ENCODE measurements at regions not wholly inside any gene's neighbourhood (a gene's known extent, or its start where the extent isn't known, plus 50 kb on each side); places are given as distances from the start of the nearest gene placed in this dataset.

DNA sequence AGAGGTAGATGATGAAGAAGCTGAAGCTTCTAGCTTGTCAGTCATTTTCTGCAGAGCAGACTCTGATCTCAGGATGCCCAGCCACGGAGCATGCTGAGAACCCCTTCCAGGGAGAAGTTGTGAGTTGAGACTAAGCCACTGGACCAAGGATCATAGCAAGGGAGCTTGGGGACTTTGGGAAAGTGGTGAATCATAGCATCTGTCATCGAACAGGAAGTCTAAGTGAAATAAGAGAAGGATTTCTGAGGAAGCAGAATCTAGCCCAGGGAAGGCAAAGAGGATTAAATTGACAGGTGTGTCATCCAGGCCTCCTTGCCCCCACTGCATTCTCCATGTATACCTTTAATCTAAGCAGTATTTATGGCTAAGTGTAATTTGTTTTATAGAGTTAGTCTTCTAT is 71.8 kb upstream of the TMEM108 start:
- H3K27me3 ChIP-seq (ENCODE audit: insufficient read depth, low read length) = peaks cover 5% of the 10 kb centered on the region; the same call in 1 of the 2 replicates
- no peaks in the 10 kb centered on the region for H3K79me2 ChIP-seq (ENCODE audit: insufficient read depth, low read length)
- H3K4me3 ChIP-seq (replicated peaks in 1 of 2; ENCODE audit: low read depth in 1 of 2, low read length in 2 of 2) = no peak overlapping the region
- no peak overlapping the region for H3K27ac ChIP-seq (ENCODE audit: low read depth, low read length)
- H3K9ac ChIP-seq (ENCODE audit: low read length) = no peak overlapping the region
- CTCF ChIA-PET = no interaction called here
- RAD21 ChIA-PET (ENCODE audit: low non-redundant PET in 1 of 2, low total read pairs in 2 of 2, uncharacterized antibody in 2 of 2, unreplicated experiment in 2 of 2) = no interaction called here
- DNase-seq (ENCODE audit: low read depth, low spot score) = no peak
- H3K9me2 ChIP-seq (ENCODE audit: insufficient read depth) = no peaks in the 10 kb centered on the region
- intact Hi-C loops (cut with micrococcal nuclease) = no loop called here
- no peak overlapping the region for H2AFZ ChIP-seq (ENCODE audit: low read depth, low read length, poor library complexity, severe bottlenecking)
- no peaks in the 10 kb centered on the region for H3K4me1 ChIP-seq (ENCODE audit: control insufficient read depth in 1 of 2, insufficient read depth in 2 of 2, low read length in 2 of 2)
- no peaks in the 10 kb centered on the region for H4K20me1 ChIP-seq (ENCODE audit: insufficient read depth)
- POLR2A ChIA-PET = no interaction called here
- ATAC-seq = no peak
- BruUV-seq (replicated peaks) = no TSS peak
- no peaks in the 10 kb centered on the region for H3K9me3 ChIP-seq (ENCODE audit: control insufficient read depth in 1 of 2, insufficient read depth in 1 of 2, low read depth in 1 of 2, low read length in 2 of 2)
- no peaks in the 10 kb centered on the region for H3K36me3 ChIP-seq (ENCODE audit: control insufficient read depth in 1 of 2, insufficient read depth in 2 of 2, low read length in 2 of 2)
- TF ChIP-seq POLR2A (IDR thresholded peaks at IDR 0.05; ENCODE audit: borderline replicate concordance, extremely low read depth, insufficient read depth, insufficient read length) (no peak), EGR1 (IDR thresholded peaks at IDR 0.05; ENCODE audit: low read depth) (no peak), ZNF274 (IDR thresholded peaks at IDR 0.05; ENCODE audit: low read depth, low read length) (no peak), JUND (IDR thresholded peaks at IDR 0.05) (no peak), SP1 (IDR thresholded peaks at IDR 0.05; ENCODE audit: low read depth) (no peak), RAD21 (IDR thresholded peaks at IDR 0.05; ENCODE audit: low read depth) (no peak), EZH2 (IDR thresholded peaks at IDR 0.05) (no peak), EZH2phosphoT487 (IDR thresholded peaks at IDR 0.05; ENCODE audit: borderline replicate concordance) (no peak), FOSL1 (IDR thresholded peaks at IDR 0.05; ENCODE audit: low read depth) (no peak), YY1 (IDR thresholded peaks at IDR 0.05; ENCODE audit: extremely low read depth, insufficient replicate concordance, low read depth, low read length) (no peak), TCF7L2 (IDR thresholded peaks at IDR 0.05; ENCODE audit: borderline replicate concordance, extremely low read depth, insufficient read depth, insufficient read length) (no peak), CEBPB (IDR thresholded peaks at IDR 0.05; ENCODE audit: low read depth) (no peak)
- TF ChIP-seq, protein P1, sequence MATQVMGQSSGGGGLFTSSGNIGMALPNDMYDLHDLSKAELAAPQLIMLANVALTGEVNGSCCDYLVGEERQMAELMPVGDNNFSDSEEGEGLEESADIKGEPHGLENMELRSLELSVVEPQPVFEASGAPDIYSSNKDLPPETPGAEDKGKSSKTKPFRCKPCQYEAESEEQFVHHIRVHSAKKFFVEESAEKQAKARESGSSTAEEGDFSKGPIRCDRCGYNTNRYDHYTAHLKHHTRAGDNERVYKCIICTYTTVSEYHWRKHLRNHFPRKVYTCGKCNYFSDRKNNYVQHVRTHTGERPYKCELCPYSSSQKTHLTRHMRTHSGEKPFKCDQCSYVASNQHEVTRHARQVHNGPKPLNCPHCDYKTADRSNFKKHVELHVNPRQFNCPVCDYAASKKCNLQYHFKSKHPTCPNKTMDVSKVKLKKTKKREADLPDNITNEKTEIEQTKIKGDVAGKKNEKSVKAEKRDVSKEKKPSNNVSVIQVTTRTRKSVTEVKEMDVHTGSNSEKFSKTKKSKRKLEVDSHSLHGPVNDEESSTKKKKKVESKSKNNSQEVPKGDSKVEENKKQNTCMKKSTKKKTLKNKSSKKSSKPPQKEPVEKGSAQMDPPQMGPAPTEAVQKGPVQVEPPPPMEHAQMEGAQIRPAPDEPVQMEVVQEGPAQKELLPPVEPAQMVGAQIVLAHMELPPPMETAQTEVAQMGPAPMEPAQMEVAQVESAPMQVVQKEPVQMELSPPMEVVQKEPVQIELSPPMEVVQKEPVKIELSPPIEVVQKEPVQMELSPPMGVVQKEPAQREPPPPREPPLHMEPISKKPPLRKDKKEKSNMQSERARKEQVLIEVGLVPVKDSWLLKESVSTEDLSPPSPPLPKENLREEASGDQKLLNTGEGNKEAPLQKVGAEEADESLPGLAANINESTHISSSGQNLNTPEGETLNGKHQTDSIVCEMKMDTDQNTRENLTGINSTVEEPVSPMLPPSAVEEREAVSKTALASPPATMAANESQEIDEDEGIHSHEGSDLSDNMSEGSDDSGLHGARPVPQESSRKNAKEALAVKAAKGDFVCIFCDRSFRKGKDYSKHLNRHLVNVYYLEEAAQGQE (IDR thresholded peaks at IDR 0.05; ENCODE audit: low read depth) = no peak
- TF ChIP-seq, protein P2, sequence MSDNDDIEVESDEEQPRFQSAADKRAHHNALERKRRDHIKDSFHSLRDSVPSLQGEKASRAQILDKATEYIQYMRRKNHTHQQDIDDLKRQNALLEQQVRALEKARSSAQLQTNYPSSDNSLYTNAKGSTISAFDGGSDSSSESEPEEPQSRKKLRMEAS (IDR thresholded peaks at IDR 0.05) = no peak
- TF ChIP-seq, protein P3, sequence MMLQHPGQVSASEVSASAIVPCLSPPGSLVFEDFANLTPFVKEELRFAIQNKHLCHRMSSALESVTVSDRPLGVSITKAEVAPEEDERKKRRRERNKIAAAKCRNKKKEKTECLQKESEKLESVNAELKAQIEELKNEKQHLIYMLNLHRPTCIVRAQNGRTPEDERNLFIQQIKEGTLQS (IDR thresholded peaks at IDR 0.05) = no peak
- H3K4me2 ChIP-seq (ENCODE audit: low read length) = no peak overlapping the region

Data from HCT116 (cell line).